NOMO-1 treated with DMSO at 0.1 percent for 48 hours (cell line): ENCODE measurements at regions not wholly inside any gene's neighbourhood (a gene's known extent, or its start where the extent isn't known, plus 50 kb on each side); places are given as distances from the start of the nearest gene placed in this dataset.
A peak's percentile ranks its signal among the peaks of the same experiment; 100 is the strongest.

Experiments used
- DNase-seq: peaks from one replicate; lab custom pipeline; 2025; ENCODE audit not compliant: unreplicated experiment; lab: John Stamatoyannopoulos, UW

- DNase-seq, result no peak
Observed at GRCh38 chr20:37643400-37643799, 50.4 kb upstream of the CTNNBL1 start.

- no peak for DNase-seq
Observed at GRCh38 chr20:37642246-37642645, 51.6 kb upstream of the CTNNBL1 start.

- no peak for DNase-seq
Observed at GRCh38 chr20:37640600-37641561, 52.9 kb upstream of the CTNNBL1 start.

GRCh38 chr20:37638527-37638926 lies 55.3 kb upstream of the CTNNBL1 start:
- no peak for DNase-seq

GRCh38 chr20:37636977-37637376 lies 56.9 kb upstream of the CTNNBL1 start:
- no peak for DNase-seq

GRCh38 chr20:37636212-37636975 lies 57.4 kb upstream of the CTNNBL1 start:
- no peak for DNase-seq

GRCh38 chr20:37630993-37631392 lies 62.8 kb upstream of the CTNNBL1 start:
- DNase-seq, result no peak

- no peak for DNase-seq
Observed at GRCh38 chr20:37630166-37630565, 63.7 kb upstream of the CTNNBL1 start.

GRCh38 chr20:37627767-37628130 lies 66.1 kb upstream of the CTNNBL1 start:
- no peak for DNase-seq

GRCh38 chr20:37627060-37627766 lies 66.6 kb upstream of the CTNNBL1 start:
- peak; percentile 23 for DNase-seq

GRCh38 chr20:37624963-37625362 lies 68.9 kb upstream of the CTNNBL1 start:
- DNase-seq, result no peak

GRCh38 chr20:37622728-37623127 lies 71.1 kb upstream of the CTNNBL1 start:
- no peak for DNase-seq

GRCh38 chr20:37619496-37619895 lies 74.3 kb upstream of the CTNNBL1 start:
- DNase-seq, result no peak

- DNase-seq, result no peak
Observed at GRCh38 chr20:37616110-37616425, 77.8 kb upstream of the CTNNBL1 start.

GRCh38 chr20:37615340-37616109 lies 78.3 kb upstream of the CTNNBL1 start:
- no peak for DNase-seq

GRCh38 chr20:37611852-37612251 lies 82.0 kb upstream of the CTNNBL1 start:
- no peak for DNase-seq

GRCh38 chr20:37611346-37611745 lies 82.5 kb upstream of the CTNNBL1 start:
- DNase-seq, result no peak

GRCh38 chr20:37610203-37610798 lies 82.6 kb upstream of the BLCAP start:
- DNase-seq, result no peak

- no peak for DNase-seq
Observed at GRCh38 chr20:37602634-37603033, 75.0 kb upstream of the BLCAP start.

GRCh38 chr20:37600486-37600885 lies 72.8 kb upstream of the BLCAP start:
- DNase-seq, result no peak
